H1 (cell line): ENCODE measurements at regions not wholly inside any gene's neighbourhood (a gene's known extent, or its start where the extent isn't known, plus 50 kb on each side); places are given as distances from the start of the nearest gene placed in this dataset.

Experiments
- CTCF ChIA-PET: fragments of 300-600 bp; sonication (Branson Sonifier 250); formaldehyde crosslinking; loops from one replicate; lab custom pipeline; 2021; ENCODE audit not compliant: partially characterized antibody; lab: Charles Lee
- POLR2A ChIA-PET: fragments of 300-600 bp; sonication (Branson Sonifier 250); formaldehyde crosslinking; loops from one replicate; lab custom pipeline; 2021; ENCODE audit warnings: inconsistent platforms; ENCODE audit not compliant: partially characterized antibody; lab: Charles Lee
- DNase-seq, 2 experiments: peaks; one replicate each; pipeline versions ENCODE4 v3.0.0 to v3.0.0-alpha.2; 2010 to 2022; ENCODE audit warnings: low spot score in 2 of 2, low read depth in 1 of 2, mixed read lengths in 1 of 2
- FAIRE-seq: peaks from 2 replicates; lab custom pipeline; 2011; peaks lifted over from hg19 to GRCh38; lab: Jason Lieb, UNC
- H2AFZ ChIP-seq: 2 replicates; pipeline ENCODE4 v1.8.1; 2012; ENCODE audit warnings: low read length, inconsistent platforms
- H2AK5ac ChIP-seq: 2 replicates; pipeline ENCODE4 v1.6.1; 2013; ENCODE audit warnings: low read depth, low read length
- H2BK120ac ChIP-seq: replicated peaks from 2 replicates; pipeline ENCODE3; 2013; ENCODE audit warnings: low read depth, low read length, inconsistent platforms
- H2BK12ac ChIP-seq: 2 replicates; pipeline ENCODE4 v1.6.1; 2013; ENCODE audit warnings: low read depth, low read length
- H2BK15ac ChIP-seq: 2 replicates; pipeline ENCODE4 v1.6.1; 2013; ENCODE audit warnings: low read length
- H2BK20ac ChIP-seq: 2 replicates; pipeline ENCODE4 v1.6.1; 2013; ENCODE audit warnings: low read length
- H2BK5ac ChIP-seq: 2 replicates; pipeline ENCODE4 v1.6.1; 2013; ENCODE audit warnings: low read depth, low read length
- H3K14ac ChIP-seq: 2 replicates; pipeline ENCODE4 v1.6.1; 2013; ENCODE audit warnings: inconsistent platforms; ENCODE audit not compliant: insufficient read length
- H3K18ac ChIP-seq: 2 replicates; pipeline ENCODE4 v1.6.1; 2013; ENCODE audit warnings: low read length; ENCODE audit errors: extremely low read depth
- H3K23ac ChIP-seq: 2 replicates; pipeline ENCODE4 v1.6.1; 2013; ENCODE audit warnings: inconsistent platforms; ENCODE audit not compliant: insufficient read length
- H3K23me2 ChIP-seq: 2 replicates; pipeline ENCODE4 v1.6.1; 2013; ENCODE audit warnings: low read depth, low read length
- H3K27ac ChIP-seq: 2 replicates; pipeline ENCODE4 v1.6.1; 2011; ENCODE audit warnings: low read depth, low read length, inconsistent platforms
- H3K27me3 ChIP-seq, 4 experiments: replicated peaks in 1 of 4; 1 replicate in 1 of 4; 2 replicates in 3 of 4; pipeline versions ENCODE4 v1.6.1 to v1.8.1; 2011 to 2013; ENCODE audit warnings: low read length in 3 of 4, mild to moderate bottlenecking in 3 of 4, inconsistent platforms in 2 of 4, mixed read lengths in 2 of 4, moderate library complexity in 1 of 4; ENCODE audit not compliant: control insufficient read depth in 3 of 4, insufficient read depth in 3 of 4; ENCODE audit errors: extremely low read depth in 1 of 4
- H3K36me3 ChIP-seq, 4 experiments: 2 replicates each; pipeline versions ENCODE4 v1.6.1 to v1.8.1; 2011 to 2013; ENCODE audit warnings: mild to moderate bottlenecking in 4 of 4, low read length in 3 of 4, moderate library complexity in 2 of 4, control low read depth in 1 of 4, inconsistent platforms in 1 of 4; ENCODE audit not compliant: insufficient read depth in 4 of 4, control insufficient read depth in 2 of 4
- H3K4ac ChIP-seq: replicated peaks from 2 replicates; pipeline ENCODE3; 2013; ENCODE audit warnings: low read length, low read depth, mixed read lengths, inconsistent platforms; ENCODE audit not compliant: insufficient read length
- H3K4me1 ChIP-seq, 4 experiments: replicated peaks in 1 of 4; 1 replicate in 1 of 4; 2 replicates in 3 of 4; pipeline versions ENCODE4 v1.6.1 to v1.8.1; 2011 to 2013; ENCODE audit warnings: low read length in 3 of 4, inconsistent platforms in 2 of 4, mixed read lengths in 1 of 4; ENCODE audit not compliant: insufficient read depth in 4 of 4, control insufficient read depth in 3 of 4
- H3K4me2 ChIP-seq, 2 experiments: 2 replicates each; pipeline versions ENCODE4 v1.6.1 to v1.8.1; 2011 to 2013; ENCODE audit warnings: low read depth in 2 of 2, low read length in 2 of 2, control low read depth in 1 of 2, inconsistent platforms in 1 of 2, mild to moderate bottlenecking in 1 of 2; ENCODE audit not compliant: insufficient read depth in 1 of 2
- H3K4me3 ChIP-seq, 4 experiments: fragments of 200-600, 300-600 bp in 1 of 4; sonication (generic), shearing (Covaris generic), sonication (Bioruptor Twin) in 1 of 4; 2 replicates each; pipeline versions ENCODE4 v1.5.1 to v1.8.1; 2011 to 2016; ENCODE audit warnings: low read length in 4 of 4, low read depth in 3 of 4, control low read depth in 2 of 4, inconsistent platforms in 2 of 4, mild to moderate bottlenecking in 2 of 4, mixed read lengths in 1 of 4, moderate library complexity in 1 of 4; ENCODE audit not compliant: insufficient read depth in 2 of 4; ENCODE audit errors: extremely low read depth in 1 of 4
- H3K56ac ChIP-seq: replicated peaks from 2 replicates; pipeline ENCODE3; 2013; ENCODE audit warnings: low read depth, mild to moderate bottlenecking, mixed read lengths, low read length, inconsistent platforms; ENCODE audit not compliant: insufficient read length
- H3K79me1 ChIP-seq: 2 replicates; pipeline ENCODE4 v1.6.1; 2013; ENCODE audit warnings: low read depth, low read length, control low read depth
- H3K79me2 ChIP-seq, 2 experiments: 2 replicates each; pipeline versions ENCODE4 v1.6.1 to v1.8.1; 2012 to 2013; ENCODE audit warnings: low read length in 2 of 2, mild to moderate bottlenecking in 2 of 2, inconsistent platforms in 1 of 2; ENCODE audit not compliant: insufficient read depth in 2 of 2, control insufficient read depth in 1 of 2
- H3K9ac ChIP-seq, 4 experiments: replicated peaks in 1 of 4; 1 replicate in 1 of 4; 2 replicates in 3 of 4; pipeline versions ENCODE4 v1.6.1 to v1.8.1; 2011 to 2013; ENCODE audit warnings: low read depth in 3 of 4, low read length in 3 of 4, control low read depth in 2 of 4, mild to moderate bottlenecking in 2 of 4, moderate library complexity in 2 of 4, inconsistent platforms in 1 of 4; ENCODE audit errors: extremely low read depth in 1 of 4
- H3K9me3 ChIP-seq, 2 experiments: 2 replicates each; pipeline versions ENCODE4 v1.6.1 to v1.8.1; 2012 to 2013; ENCODE audit warnings: mild to moderate bottlenecking in 2 of 2, moderate library complexity in 2 of 2, control low read depth in 1 of 2, inconsistent platforms in 1 of 2, low read depth in 1 of 2, low read length in 1 of 2, mixed read lengths in 1 of 2; ENCODE audit not compliant: insufficient read depth in 2 of 2
- H4K20me1 ChIP-seq, 2 experiments: replicated peaks in 1 of 2; 2 replicates each; pipeline versions ENCODE3 to v1.8.1; 2011 to 2013; ENCODE audit warnings: inconsistent platforms in 2 of 2, low read length in 2 of 2, mild to moderate bottlenecking in 1 of 2; ENCODE audit not compliant: insufficient read depth in 2 of 2, control insufficient read depth in 1 of 2
- H4K5ac ChIP-seq: 2 replicates; pipeline ENCODE4 v1.6.1; 2013; ENCODE audit warnings: low read length, low read depth, mixed read lengths, inconsistent platforms; ENCODE audit not compliant: insufficient read length
- H4K8ac ChIP-seq: 2 replicates; pipeline ENCODE4 v1.8.0; 2013; ENCODE audit warnings: mild to moderate bottlenecking, moderate library complexity, low read length, inconsistent platforms; ENCODE audit not compliant: insufficient read depth; ENCODE audit errors: extremely low read depth
- H4K91ac ChIP-seq: replicated peaks from 2 replicates; pipeline ENCODE3; 2013; ENCODE audit warnings: low read length, mixed read lengths, inconsistent platforms; ENCODE audit not compliant: insufficient read length
- BACH1 ChIP-seq: IDR thresholded peaks from 2 replicates; pipeline ENCODE4 v1.6.1; 2012; ENCODE audit warnings: low read length, improper control_type of control experiment
- CHD2 ChIP-seq: IDR thresholded peaks from 2 replicates; pipeline ENCODE4 v1.6.1; 2012; ENCODE audit warnings: low read length, improper control_type of control experiment
- EP300 ChIP-seq, 2 experiments: IDR thresholded peaks; 1 replicate in 1 of 2; 2 replicates in 1 of 2; pipeline ENCODE4 v1.6.1; 2011 to 2012; ENCODE audit warnings: low read depth in 2 of 2, low read length in 2 of 2, mild to moderate bottlenecking in 2 of 2, borderline replicate concordance in 1 of 2, inconsistent platforms in 1 of 2, moderate library complexity in 1 of 2
- EZH2 ChIP-seq: fragments of 200-600 bp; sonication (generic); IDR thresholded peaks from 2 replicates; pipeline ENCODE4 v1.7.1; 2012; ENCODE audit warnings: low read depth, mild to moderate bottlenecking, moderate library complexity, low read length, inconsistent platforms; ENCODE audit not compliant: severe bottlenecking
- KDM1A ChIP-seq: fragments of 200-600, 300-600 bp; sonication (generic); IDR thresholded peaks from 2 replicates; pipeline ENCODE4 v1.7.1; 2016; ENCODE audit warnings: mild to moderate bottlenecking, low read length, borderline replicate concordance
- NANOG ChIP-seq: IDR thresholded peaks from 2 replicates; pipeline ENCODE4 v1.6.1; 2011; ENCODE audit warnings: low read length, low read depth, mild to moderate bottlenecking, inconsistent platforms; ENCODE audit not compliant: insufficient read depth, poor library complexity, severe bottlenecking
- PHF8 ChIP-seq: fragments of 200-600 bp; sonication (generic); conservative IDR thresholded peaks from 2 replicates; pipeline ENCODE4 v1.7.1; 2012; ENCODE audit warnings: low read depth, mild to moderate bottlenecking, inconsistent platforms, low read length, moderate library complexity
- SP4 ChIP-seq: IDR thresholded peaks from 2 replicates; pipeline ENCODE4 v1.6.1; 2012; ENCODE audit warnings: low read length, inconsistent platforms
- SUZ12 ChIP-seq: fragments of 200-600 bp; sonication (generic); IDR thresholded peaks from 2 replicates; pipeline ENCODE4 v1.6.1; 2012; ENCODE audit warnings: mild to moderate bottlenecking, inconsistent platforms, low read length, moderate library complexity, mixed read lengths
- TAF7 ChIP-seq: optimal IDR thresholded peaks from 2 replicates; pipeline ENCODE3; 2011; ENCODE audit warnings: low read depth, mild to moderate bottlenecking, inconsistent platforms, low read length, moderate library complexity, borderline replicate concordance
- TEAD4 ChIP-seq: IDR thresholded peaks from 2 replicates; pipeline ENCODE4 v1.6.1; 2012; ENCODE audit warnings: low read depth, low read length, inconsistent platforms, mixed read lengths
- WGBS, 2 experiments: shearing (Covaris generic) in 1 of 2; methylation state at CpG; one replicate each; pipeline versions ENCODE4 v1.1.6 to v1.1.7; 2013 to 2015; ENCODE audit warnings: low lambda C conversion rate in 2 of 2, mixed read lengths in 2 of 2, inconsistent platforms in 1 of 2, low coverage in 1 of 2, missing lambda C conversion rate in 1 of 2; ENCODE audit not compliant: insufficient replicate concordance in 2 of 2, insufficient coverage in 1 of 2, insufficient read length in 1 of 2; ENCODE audit errors: extremely low coverage in 1 of 2, missing lambda C conversion rate in 1 of 2; 5-methylcytosine and 5-hydroxymethylcytosine counted together
- TF ChIP-seq, protein P1 (sequence below): IDR thresholded peaks from 2 replicates; pipeline ENCODE4 v1.6.1; 2011; ENCODE audit warnings: low read length, improper control_type of control experiment

DNA sequence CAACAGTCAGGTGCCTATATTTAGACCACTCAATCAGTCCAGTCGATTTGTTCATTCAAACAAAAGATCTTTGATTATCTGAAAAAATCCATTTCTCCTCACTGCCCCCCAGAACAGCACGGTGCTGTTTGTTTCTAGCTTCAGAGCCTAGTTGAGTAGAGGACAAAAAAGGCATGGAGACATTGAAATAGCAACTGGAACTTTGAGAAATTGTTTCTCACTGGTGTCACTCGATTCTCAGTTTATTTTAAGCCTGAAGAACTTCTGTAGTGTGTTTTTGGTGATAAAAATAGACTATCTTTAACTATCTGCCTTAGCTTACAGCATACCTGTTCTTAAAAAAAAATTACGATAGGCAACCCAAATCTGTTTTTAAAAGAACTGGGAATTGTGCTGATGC lies 67.1 kb downstream of the ARHGAP35 start:
- H2BK15ac ChIP-seq, result no peak overlapping the region
- no peak overlapping the region for H3K4me3 ChIP-seq
- H3K23ac ChIP-seq, result no peak overlapping the region
- H3K14ac ChIP-seq, result no peak overlapping the region
- no peak overlapping the region for H2AFZ ChIP-seq
- H2BK120ac ChIP-seq, result no peak overlapping the region
- no peak overlapping the region for H4K5ac ChIP-seq
- H3K79me2 ChIP-seq, result peaks cover 5 to 83% of the 10 kb centered on the region in 2 experiments
- FAIRE-seq (no peak), DNase-seq (no peak)
- H3K56ac ChIP-seq, result no peak overlapping the region
- H2BK5ac ChIP-seq, result no peak overlapping the region
- H3K79me1 ChIP-seq, result peaks cover 23% of the 10 kb centered on the region
- CTCF ChIA-PET, result interaction anchor here (0.8 to 6.0 kb wide), 9 partner anchors 8 to 76 kb away, joined by 3 to 47 read pairs (median 4); no protein-coding TSS in a partner anchor
- H2AK5ac ChIP-seq, result no peak overlapping the region
- no peaks in the 10 kb centered on the region for H3K9me3 ChIP-seq
- no peak overlapping the region for H3K4me2 ChIP-seq
- H3K36me3 ChIP-seq, result peaks cover 0 to under 1% (median 0%) of the 10 kb centered on the region in 4 experiments; a peak in 1 of 8 replicates
- no peak overlapping the region for H3K9ac ChIP-seq
- H3K27me3 ChIP-seq, result no peaks in the 10 kb centered on the region
- no peak overlapping the region for H2BK20ac ChIP-seq
- H3K27ac ChIP-seq, result no peak overlapping the region
- H2BK12ac ChIP-seq, result no peak overlapping the region
- TF ChIP-seq TAF7, result no peak
- TF ChIP-seq BACH1, result no peak
- TF ChIP-seq SUZ12, result no peak
- no peak for TF ChIP-seq CHD2
- no peak for TF ChIP-seq SP4
- TF ChIP-seq NANOG, result no peak
- no peak for TF ChIP-seq EP300 (IDR thresholded peaks at IDR 0.05; ENCODE audit: borderline replicate concordance in 1 of 2, low read depth in 2 of 2, low read length in 2 of 2)
- no peak for TF ChIP-seq EZH2
- TF ChIP-seq KDM1A, result no peak
- TF ChIP-seq PHF8, result no peak
- TF ChIP-seq, protein P1, sequence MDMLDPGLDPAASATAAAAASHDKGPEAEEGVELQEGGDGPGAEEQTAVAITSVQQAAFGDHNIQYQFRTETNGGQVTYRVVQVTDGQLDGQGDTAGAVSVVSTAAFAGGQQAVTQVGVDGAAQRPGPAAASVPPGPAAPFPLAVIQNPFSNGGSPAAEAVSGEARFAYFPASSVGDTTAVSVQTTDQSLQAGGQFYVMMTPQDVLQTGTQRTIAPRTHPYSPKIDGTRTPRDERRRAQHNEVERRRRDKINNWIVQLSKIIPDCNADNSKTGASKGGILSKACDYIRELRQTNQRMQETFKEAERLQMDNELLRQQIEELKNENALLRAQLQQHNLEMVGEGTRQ, result no peak
- no peak for TF ChIP-seq TEAD4
- no peaks in the 10 kb centered on the region for H3K23me2 ChIP-seq
- no peak overlapping the region for H4K8ac ChIP-seq
- H3K18ac ChIP-seq, result no peak overlapping the region
- H4K91ac ChIP-seq, result no peak overlapping the region
- 92% methylated on average over 4 of the region's 4 CpGs; no CpG with 5 or more reads in 1 of the 2 experiments for WGBS, 2 experiments
- H4K20me1 ChIP-seq, result peaks cover 19 to 21% of the 10 kb centered on the region in 2 experiments
- POLR2A ChIA-PET, result interaction anchor here (0.6 to 2.7 kb wide), 4 partner anchors 11 to 247 kb away, joined by 3 to 5 read pairs (median 4); no protein-coding TSS in a partner anchor
- no peak overlapping the region for H3K4ac ChIP-seq
- peaks cover 0 to 13% (median 5%) of the 10 kb centered on the region in 4 experiments; a peak in 3 of 7 replicates for H3K4me1 ChIP-seq
